ENCODE measurements at regions not wholly inside any gene's neighbourhood (a gene's known extent, or its start where the extent isn't known, plus 50 kb on each side); places are given as distances from the start of the nearest gene placed in this dataset.

- TF ChIP-seq SIRT6 (IDR thresholded peaks at IDR 0.05; ENCODE audit: low read length): no peak
- TF ChIP-seq SP1 (IDR thresholded peaks at IDR 0.05; ENCODE audit: low read depth, low read length): no peak
- no peak for TF ChIP-seq SP2 (IDR thresholded peaks at IDR 0.05; ENCODE audit: low read length)
- TF ChIP-seq, protein P1, sequence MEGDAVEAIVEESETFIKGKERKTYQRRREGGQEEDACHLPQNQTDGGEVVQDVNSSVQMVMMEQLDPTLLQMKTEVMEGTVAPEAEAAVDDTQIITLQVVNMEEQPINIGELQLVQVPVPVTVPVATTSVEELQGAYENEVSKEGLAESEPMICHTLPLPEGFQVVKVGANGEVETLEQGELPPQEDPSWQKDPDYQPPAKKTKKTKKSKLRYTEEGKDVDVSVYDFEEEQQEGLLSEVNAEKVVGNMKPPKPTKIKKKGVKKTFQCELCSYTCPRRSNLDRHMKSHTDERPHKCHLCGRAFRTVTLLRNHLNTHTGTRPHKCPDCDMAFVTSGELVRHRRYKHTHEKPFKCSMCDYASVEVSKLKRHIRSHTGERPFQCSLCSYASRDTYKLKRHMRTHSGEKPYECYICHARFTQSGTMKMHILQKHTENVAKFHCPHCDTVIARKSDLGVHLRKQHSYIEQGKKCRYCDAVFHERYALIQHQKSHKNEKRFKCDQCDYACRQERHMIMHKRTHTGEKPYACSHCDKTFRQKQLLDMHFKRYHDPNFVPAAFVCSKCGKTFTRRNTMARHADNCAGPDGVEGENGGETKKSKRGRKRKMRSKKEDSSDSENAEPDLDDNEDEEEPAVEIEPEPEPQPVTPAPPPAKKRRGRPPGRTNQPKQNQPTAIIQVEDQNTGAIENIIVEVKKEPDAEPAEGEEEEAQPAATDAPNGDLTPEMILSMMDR (IDR thresholded peaks at IDR 0.05; ENCODE audit: control extremely low read depth in 1 of 3, insufficient read depth in 1 of 3, low read depth in 1 of 3, low read length in 3 of 3): no peak
- TF ChIP-seq, protein P2, sequence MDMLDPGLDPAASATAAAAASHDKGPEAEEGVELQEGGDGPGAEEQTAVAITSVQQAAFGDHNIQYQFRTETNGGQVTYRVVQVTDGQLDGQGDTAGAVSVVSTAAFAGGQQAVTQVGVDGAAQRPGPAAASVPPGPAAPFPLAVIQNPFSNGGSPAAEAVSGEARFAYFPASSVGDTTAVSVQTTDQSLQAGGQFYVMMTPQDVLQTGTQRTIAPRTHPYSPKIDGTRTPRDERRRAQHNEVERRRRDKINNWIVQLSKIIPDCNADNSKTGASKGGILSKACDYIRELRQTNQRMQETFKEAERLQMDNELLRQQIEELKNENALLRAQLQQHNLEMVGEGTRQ (IDR thresholded peaks at IDR 0.05; ENCODE audit: low read length): no peak
- no peak for TF ChIP-seq CHD1 (IDR thresholded peaks at IDR 0.05; ENCODE audit: low read depth, low read length)
- no peak for TF ChIP-seq EZH2 (IDR thresholded peaks at IDR 0.05; ENCODE audit: low read depth, low read length, severe bottlenecking)
- no peak for TF ChIP-seq ZNF274 (IDR thresholded peaks at IDR 0.05; ENCODE audit: borderline replicate concordance, extremely low read depth, low read length)
- TF ChIP-seq, protein P3, sequence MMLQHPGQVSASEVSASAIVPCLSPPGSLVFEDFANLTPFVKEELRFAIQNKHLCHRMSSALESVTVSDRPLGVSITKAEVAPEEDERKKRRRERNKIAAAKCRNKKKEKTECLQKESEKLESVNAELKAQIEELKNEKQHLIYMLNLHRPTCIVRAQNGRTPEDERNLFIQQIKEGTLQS (IDR thresholded peaks at IDR 0.05; ENCODE audit: insufficient read depth, low read depth, low read length): no peak
- TF ChIP-seq SUZ12 (IDR thresholded peaks at IDR 0.05; ENCODE audit: low read length): no peak
- no peak for TF ChIP-seq RAD21 (IDR thresholded peaks at IDR 0.05 in 1 of 2, conservative IDR thresholded peaks at IDR 0.05 in 1 of 2; ENCODE audit: low read depth in 2 of 2, low read length in 2 of 2)
- TF ChIP-seq, protein P4, sequence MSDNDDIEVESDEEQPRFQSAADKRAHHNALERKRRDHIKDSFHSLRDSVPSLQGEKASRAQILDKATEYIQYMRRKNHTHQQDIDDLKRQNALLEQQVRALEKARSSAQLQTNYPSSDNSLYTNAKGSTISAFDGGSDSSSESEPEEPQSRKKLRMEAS (IDR thresholded peaks at IDR 0.05): no peak
- TF ChIP-seq CREB1 (IDR thresholded peaks at IDR 0.05): no peak
- no peak for TF ChIP-seq TAF1 (IDR thresholded peaks at IDR 0.05; ENCODE audit: low read depth, low read length)
Measured at GRCh38 chr15:99507016-99507503, 58.7 kb upstream of the MEF2A start.

Measured in H1 (cell line).